CD8-positive, alpha-beta memory T cell (primary cell): ENCODE measurements at regions not wholly inside any gene's neighbourhood (a gene's known extent, or its start where the extent isn't known, plus 50 kb on each side); places are given as distances from the start of the nearest gene placed in this dataset.

Source experiments
- CTCF ChIA-PET: fragments of 350-600 bp; sonication (Branson Sonifier 250); formaldehyde crosslinking; loops from one replicate; lab custom pipeline; 2021; ENCODE audit warnings: antibody characterized with exemption; lab: Charles Lee
- POLR2A ChIA-PET: fragments of 350-600 bp; sonication (Branson Sonifier 250); formaldehyde crosslinking; loops from one replicate; lab custom pipeline; 2021; ENCODE audit warnings: antibody characterized with exemption; lab: Charles Lee
- DNase-seq, 5 donors: peaks; one replicate each; pipeline versions ENCODE4 v3.0.0 to v3.0.0-alpha.2; 2020 to 2022; ENCODE audit warnings: mixed read lengths in 1 of 5
- H3K27ac ChIP-seq: one replicate; pipeline ENCODE4 v1.7.0; 2013; ENCODE audit warnings: low read depth, mild to moderate bottlenecking, low read length, moderate library complexity
- H3K27me3 ChIP-seq: 2 replicates; pipeline ENCODE4 v1.7.0; 2013; ENCODE audit warnings: low read length, mild to moderate bottlenecking; ENCODE audit not compliant: insufficient read depth, poor library complexity, severe bottlenecking
- H3K36me3 ChIP-seq: 2 replicates; pipeline ENCODE4 v1.7.0; 2013; ENCODE audit warnings: mild to moderate bottlenecking, low read length, moderate library complexity; ENCODE audit not compliant: insufficient read depth
- H3K4me1 ChIP-seq: 2 replicates; pipeline ENCODE4 v1.7.0; 2013; ENCODE audit warnings: mild to moderate bottlenecking, low read length, moderate library complexity; ENCODE audit not compliant: insufficient read depth
- H3K4me3 ChIP-seq: 2 replicates; pipeline ENCODE4 v1.7.0; 2013; ENCODE audit warnings: mild to moderate bottlenecking, low read length
- H3K9me3 ChIP-seq: 2 replicates; pipeline ENCODE4 v1.7.0; 2013; ENCODE audit warnings: mild to moderate bottlenecking, low read length
- H3K27ac Mint-ChIP-seq, 8 donors: one replicate each; pipeline ENCODE4 v1.8.0; 2020 to 2021; ENCODE audit warnings: mixed read lengths in 8 of 8, mild to moderate bottlenecking in 6 of 8, inconsistent platforms in 3 of 8, moderate library complexity in 3 of 8
- H3K27me3 Mint-ChIP-seq, 2 donors: one replicate each; pipeline ENCODE4 v1.8.0; 2020 to 2021; ENCODE audit warnings: mixed read lengths in 2 of 2, mild to moderate bottlenecking in 1 of 2, moderate library complexity in 1 of 2
- H3K36me3 Mint-ChIP-seq, 3 donors: one replicate each; pipeline ENCODE4 v1.8.0; 2020 to 2021; ENCODE audit warnings: mixed read lengths in 3 of 3, inconsistent platforms in 1 of 3, mild to moderate bottlenecking in 1 of 3
- H3K4me1 Mint-ChIP-seq, 3 donors: one replicate each; pipeline ENCODE4 v1.8.0; 2020 to 2021; ENCODE audit warnings: mixed read lengths in 3 of 3, inconsistent platforms in 1 of 3, mild to moderate bottlenecking in 1 of 3
- H3K4me3 Mint-ChIP-seq, 7 donors: one replicate each; pipeline ENCODE4 v1.8.0; 2020 to 2021; ENCODE audit warnings: mixed read lengths in 7 of 7, mild to moderate bottlenecking in 6 of 7, moderate library complexity in 4 of 7, inconsistent platforms in 2 of 7
- H3K9me3 Mint-ChIP-seq, 5 donors: one replicate each; pipeline ENCODE4 v1.8.0; 2020 to 2022; ENCODE audit warnings: mixed read lengths in 5 of 5, mild to moderate bottlenecking in 3 of 5, moderate library complexity in 2 of 5, inconsistent platforms in 1 of 5

GRCh38 chr4:133903029-133903428 is 298.6 kb downstream of the PABPC4L start:
- H3K27me3 Mint-ChIP-seq: no peaks in the 10 kb centered on the region
- no peak overlapping the region for H3K4me3 ChIP-seq
- CTCF ChIA-PET: no interaction called here
- no peak for DNase-seq
- no peak overlapping the region for H3K27ac Mint-ChIP-seq
- H3K27me3 ChIP-seq: no peaks in the 10 kb centered on the region
- no peaks in the 10 kb centered on the region for H3K4me1 ChIP-seq
- H3K36me3 ChIP-seq: no peaks in the 10 kb centered on the region
- H3K4me3 Mint-ChIP-seq: no peak overlapping the region
- no peak overlapping the region for H3K27ac ChIP-seq
- POLR2A ChIA-PET: no interaction called here
- H3K9me3 ChIP-seq: no peaks in the 10 kb centered on the region
- no peaks in the 10 kb centered on the region for H3K36me3 Mint-ChIP-seq
- H3K9me3 Mint-ChIP-seq: peaks cover 2 to 31% (median 9%) of the 10 kb centered on the region in 5 donors
- no peaks in the 10 kb centered on the region for H3K4me1 Mint-ChIP-seq

GRCh38 chr4:133891011-133891410 is 310.6 kb downstream of the PABPC4L start:
- Mint-ChIP-seq H3K27ac (no peak overlapping the region), H3K4me3 (no peak overlapping the region), H3K27me3 (no peaks in the 10 kb centered on the region), H3K4me1 (no peaks in the 10 kb centered on the region), H3K9me3 (peaks cover 3 to 22% (median 14%) of the 10 kb centered on the region in 5 donors), H3K36me3 (no peaks in the 10 kb centered on the region)
- ChIA-PET POLR2A (no interaction called here), CTCF (no interaction called here)
- Histone ChIP-seq H3K4me3 (no peak overlapping the region), H3K27ac (no peak overlapping the region), H3K4me1 (no peaks in the 10 kb centered on the region), H3K9me3 (no peaks in the 10 kb centered on the region), H3K36me3 (no peaks in the 10 kb centered on the region), H3K27me3 (no peaks in the 10 kb centered on the region)
- DNase-seq: no peak

- Mint-ChIP-seq H3K27me3 (no peaks in the 10 kb centered on the region), H3K36me3 (no peaks in the 10 kb centered on the region), H3K27ac (no peak overlapping the region), H3K4me1 (no peaks in the 10 kb centered on the region), H3K4me3 (no peak overlapping the region), H3K9me3 (peaks cover 3 to 22% (median 15%) of the 10 kb centered on the region in 5 donors)
- no peaks in the 10 kb centered on the region for H3K27me3 ChIP-seq
- H3K4me1 ChIP-seq: no peaks in the 10 kb centered on the region
- no peak for DNase-seq
- no peaks in the 10 kb centered on the region for H3K36me3 ChIP-seq
- ChIA-PET POLR2A (no interaction called here), CTCF (no interaction called here)
- no peak overlapping the region for H3K4me3 ChIP-seq
- no peaks in the 10 kb centered on the region for H3K9me3 ChIP-seq
- H3K27ac ChIP-seq: no peak overlapping the region
Measured at GRCh38 chr4:133887723-133888122, 313.9 kb downstream of the PABPC4L start.

- Histone ChIP-seq H3K9me3 (no peaks in the 10 kb centered on the region), H3K27ac (no peak overlapping the region), H3K36me3 (no peaks in the 10 kb centered on the region), H3K4me3 (no peak overlapping the region), H3K27me3 (no peaks in the 10 kb centered on the region), H3K4me1 (no peaks in the 10 kb centered on the region)
- no peak for DNase-seq
- H3K4me1 Mint-ChIP-seq: no peaks in the 10 kb centered on the region
- POLR2A ChIA-PET: no interaction called here
- no peaks in the 10 kb centered on the region for H3K27me3 Mint-ChIP-seq
- H3K27ac Mint-ChIP-seq: no peak overlapping the region
- CTCF ChIA-PET: no interaction called here
- no peak overlapping the region for H3K4me3 Mint-ChIP-seq
- peaks cover 7 to 28% (median 12%) of the 10 kb centered on the region in 5 donors for H3K9me3 Mint-ChIP-seq
- H3K36me3 Mint-ChIP-seq: no peaks in the 10 kb centered on the region
Measured at GRCh38 chr4:133869486-133869885, 332.1 kb downstream of the PABPC4L start.

GRCh38 chr4:133868856-133869255 is 332.7 kb downstream of the PABPC4L start:
- Mint-ChIP-seq H3K9me3 (peaks cover 7 to 28% (median 12%) of the 10 kb centered on the region in 5 donors), H3K4me3 (no peak overlapping the region), H3K27ac (no peak overlapping the region), H3K27me3 (no peaks in the 10 kb centered on the region), H3K4me1 (no peaks in the 10 kb centered on the region), H3K36me3 (no peaks in the 10 kb centered on the region)
- Histone ChIP-seq H3K9me3 (no peaks in the 10 kb centered on the region), H3K4me3 (no peak overlapping the region), H3K36me3 (no peaks in the 10 kb centered on the region), H3K4me1 (no peaks in the 10 kb centered on the region), H3K27me3 (no peaks in the 10 kb centered on the region), H3K27ac (no peak overlapping the region)
- ChIA-PET CTCF (no interaction called here), POLR2A (no interaction called here)
- DNase-seq: no peak

- Mint-ChIP-seq H3K4me3 (no peak overlapping the region), H3K27me3 (no peaks in the 10 kb centered on the region), H3K4me1 (no peaks in the 10 kb centered on the region), H3K27ac (no peak overlapping the region), H3K36me3 (no peaks in the 10 kb centered on the region), H3K9me3 (peaks cover 2 to 25% (median 10%) of the 10 kb centered on the region in 5 donors)
- Histone ChIP-seq H3K36me3 (no peaks in the 10 kb centered on the region), H3K4me3 (no peak overlapping the region), H3K9me3 (no peaks in the 10 kb centered on the region), H3K4me1 (no peaks in the 10 kb centered on the region), H3K27me3 (no peaks in the 10 kb centered on the region), H3K27ac (no peak overlapping the region)
- CTCF ChIA-PET: no interaction called here
- POLR2A ChIA-PET: no interaction called here
- DNase-seq: no peak
Measured at GRCh38 chr4:133866328-133866699, 335.3 kb downstream of the PABPC4L start.

- Histone ChIP-seq H3K36me3 (no peaks in the 10 kb centered on the region), H3K27ac (no peak overlapping the region), H3K27me3 (no peaks in the 10 kb centered on the region), H3K9me3 (no peaks in the 10 kb centered on the region), H3K4me3 (no peak overlapping the region), H3K4me1 (no peaks in the 10 kb centered on the region)
- ChIA-PET CTCF (no interaction called here), POLR2A (no interaction called here)
- Mint-ChIP-seq H3K4me1 (no peaks in the 10 kb centered on the region), H3K9me3 (peaks cover 0 to 23% (median 9%) of the 10 kb centered on the region in 5 donors), H3K4me3 (no peak overlapping the region), H3K27ac (no peak overlapping the region), H3K27me3 (no peaks in the 10 kb centered on the region), H3K36me3 (no peaks in the 10 kb centered on the region)
- no peak for DNase-seq
Measured at GRCh38 chr4:133865612-133866327, 335.8 kb downstream of the PABPC4L start.

GRCh38 chr4:133863153-133863552 is 338.4 kb downstream of the PABPC4L start:
- Mint-ChIP-seq H3K4me3 (no peak overlapping the region), H3K9me3 (peaks cover 0 to 12% (median 5%) of the 10 kb centered on the region in 5 donors), H3K36me3 (no peaks in the 10 kb centered on the region), H3K27ac (no peak overlapping the region), H3K4me1 (no peaks in the 10 kb centered on the region), H3K27me3 (no peaks in the 10 kb centered on the region)
- Histone ChIP-seq H3K27me3 (no peaks in the 10 kb centered on the region), H3K9me3 (no peaks in the 10 kb centered on the region), H3K36me3 (no peaks in the 10 kb centered on the region), H3K4me3 (no peak overlapping the region), H3K27ac (no peak overlapping the region), H3K4me1 (no peaks in the 10 kb centered on the region)
- POLR2A ChIA-PET: no interaction called here
- CTCF ChIA-PET: no interaction called here
- DNase-seq: no peak
